GM12878 (cell line): ENCODE measurements at regions not wholly inside any gene's neighbourhood (a gene's known extent, or its start where the extent isn't known, plus 50 kb on each side); places are given as distances from the start of the nearest gene placed in this dataset.

Experiments used
- ATAC-seq: fragments of 200-7000 bp; cut with Tn5 transposase; 3 replicates; pipeline ENCODE4 v1.9.1; 2020; ENCODE audit warnings: mild to moderate bottlenecking, moderate library complexity
- BruUV-seq: library from RNA; stranded (reverse); fragments of 400-500 nt; replicated peaks from 2 replicates; lab custom pipeline; 2021; lab: Mats Ljungman, UMichigan
- CTCF ChIA-PET: fragments of 300-600 bp; sonication (Branson Sonifier 250); formaldehyde crosslinking; extraction: SDS; loops from one replicate; lab custom pipeline; 2021; ENCODE audit warnings: inconsistent platforms; lab: Yijun Ruan, JAX
- POLR2A ChIA-PET: fragments of 350-600 bp; formaldehyde crosslinking; extraction: SDS; loops from one replicate; lab custom pipeline; 2021; ENCODE audit warnings: inconsistent platforms; lab: Charles Lee
- RAD21 ChIA-PET: fragments of 300-600 bp; sonication (Branson Sonifier 250); formaldehyde crosslinking; loops from one replicate; lab custom pipeline; 2023; ENCODE audit warnings: antibody characterized with exemption; ENCODE audit not compliant: unreplicated experiment; lab: Charles Lee
- SMC1A ChIA-PET: fragments of 300-600 bp; sonication (Branson Sonifier 250); formaldehyde crosslinking; loops from one replicate; lab custom pipeline; 2023; ENCODE audit not compliant: unreplicated experiment, uncharacterized antibody; lab: Charles Lee
- DNase-seq: peaks from one replicate; pipeline ENCODE4 v3.0.0-alpha.2; 2011; ENCODE audit warnings: low read depth, low spot score
- FAIRE-seq: peaks from 3 replicates; lab custom pipeline; 2011; peaks lifted over from hg19 to GRCh38; lab: Jason Lieb, UNC
- H2AFZ ChIP-seq: 2 replicates; pipeline ENCODE4 v1.6.0; 2011; ENCODE audit warnings: low read depth, low read length, control low read depth; ENCODE audit not compliant: control insufficient read depth
- H3K27ac ChIP-seq: 2 replicates; pipeline ENCODE4 v1.5.1; 2011; ENCODE audit warnings: control low read depth; ENCODE audit not compliant: control insufficient read depth, insufficient read depth
- H3K27me3 ChIP-seq, 2 experiments: replicated peaks in 1 of 2; 2 replicates each; pipeline versions ENCODE4 v1.6.0 to v1.6.1; 2011; ENCODE audit warnings: low read length in 1 of 2; ENCODE audit not compliant: control insufficient read depth in 2 of 2, insufficient read depth in 2 of 2
- H3K36me3 ChIP-seq, 2 experiments: 2 replicates each; pipeline ENCODE4 v1.5.1; 2011; ENCODE audit warnings: low read length in 1 of 2; ENCODE audit not compliant: control insufficient read depth in 2 of 2, insufficient read depth in 2 of 2
- H3K4me1 ChIP-seq: 2 replicates; pipeline ENCODE4 v1.6.1; 2011; ENCODE audit warnings: mild to moderate bottlenecking, low read length, moderate library complexity, mixed read lengths; ENCODE audit not compliant: control insufficient read depth, insufficient read depth
- H3K4me2 ChIP-seq: 2 replicates; pipeline ENCODE4 v1.6.0; 2011; ENCODE audit warnings: control low read depth; ENCODE audit not compliant: control insufficient read depth, insufficient read depth
- H3K4me3 ChIP-seq: fragments of 200-600 bp; sonication (generic); 2 replicates; pipeline ENCODE4 v1.5.1; 2016
- H3K79me2 ChIP-seq: 2 replicates; pipeline ENCODE4 v1.6.0; 2011; ENCODE audit warnings: low read length; ENCODE audit not compliant: control insufficient read depth, insufficient read depth
- H3K9ac ChIP-seq: 2 replicates; pipeline ENCODE4 v1.8.0; 2011; ENCODE audit warnings: low read length, control low read depth, mixed read lengths; ENCODE audit not compliant: control insufficient read depth, insufficient read depth
- H3K9me3 ChIP-seq: replicated peaks from 3 replicates; pipeline ENCODE4 v1.5.1; 2011; ENCODE audit warnings: mild to moderate bottlenecking, low read length; ENCODE audit not compliant: control insufficient read depth, insufficient read depth
- H4K20me1 ChIP-seq: 2 replicates; pipeline ENCODE4 v1.6.0; 2011; ENCODE audit not compliant: control insufficient read depth, insufficient read depth
- BRCA1 ChIP-seq: IDR thresholded peaks from 2 replicates; pipeline ENCODE4 v1.6.1; 2011; ENCODE audit warnings: low read depth, low read length, improper control_type of control experiment
- DPF2 ChIP-seq: fragments of 450-650 bp; IDR thresholded peaks from 2 replicates; pipeline ENCODE4 v1.6.1; 2017; ENCODE audit warnings: mild to moderate bottlenecking
- HDAC6 ChIP-seq: fragments of 200-600 bp; sonication (generic); IDR thresholded peaks from one replicate; pipeline ENCODE4 v1.8.0; 2017; ENCODE audit warnings: antibody characterized with exemption; ENCODE audit not compliant: unreplicated experiment
- HDGF ChIP-seq: fragments of 450-650 bp; IDR thresholded peaks from 2 replicates; pipeline ENCODE4 v1.6.1; 2016; ENCODE audit warnings: antibody characterized with exemption
- JUND ChIP-seq: IDR thresholded peaks from 2 replicates; pipeline ENCODE4 v1.6.1; 2012; ENCODE audit warnings: low read depth, mild to moderate bottlenecking, low read length, improper control_type of control experiment, moderate library complexity
- MEF2A ChIP-seq: IDR thresholded peaks from 2 replicates; pipeline ENCODE4 v1.6.1; 2011; ENCODE audit warnings: low read depth, mild to moderate bottlenecking, low read length, moderate library complexity; ENCODE audit not compliant: insufficient read depth
- POU2F2 ChIP-seq: IDR thresholded peaks from 3 replicates; pipeline ENCODE4 v1.6.1; 2011; ENCODE audit warnings: low read depth, mild to moderate bottlenecking, low read length, borderline replicate concordance
- RAD51 ChIP-seq: fragments of 450-650 bp; IDR thresholded peaks from 2 replicates; pipeline ENCODE4 v1.6.1; 2016; ENCODE audit warnings: moderate library complexity, mild to moderate bottlenecking, inconsistent platforms
- TARDBP ChIP-seq: IDR thresholded peaks from 2 replicates; pipeline ENCODE4 v1.6.1; 2016; ENCODE audit warnings: borderline replicate concordance
- TCF7 ChIP-seq: IDR thresholded peaks from 2 replicates; pipeline ENCODE4 v1.6.1; 2014; ENCODE audit warnings: antibody characterized with exemption, borderline replicate concordance
- ZNF274 ChIP-seq: IDR thresholded peaks from one replicate; pipeline ENCODE4 v1.8.0; 2011; ENCODE audit not compliant: insufficient read length, insufficient read depth
- ZZZ3 ChIP-seq: IDR thresholded peaks from 2 replicates; pipeline ENCODE4 v1.6.1; 2011; ENCODE audit warnings: low read depth; ENCODE audit not compliant: control insufficient read depth, insufficient read length
- WGBS: methylation state at CpG from one replicate; pipeline ENCODE4 v1.1.6; 2016; ENCODE audit warnings: low lambda C conversion rate; ENCODE audit not compliant: insufficient replicate concordance, insufficient coverage; ENCODE audit errors: missing lambda C conversion rate; 5-methylcytosine and 5-hydroxymethylcytosine counted together
- in situ Hi-C: fragments of 300-500 bp; cut with MboI; formaldehyde crosslinking; loops from 9 replicates; pipeline ENCODE4 v1.14.3; 2018; ENCODE audit warnings: mixed read lengths
- intact Hi-C: fragments of 100-400 bp; cut with micrococcal nuclease; formaldehyde crosslinking; loops from one replicate; pipeline ENCODE4 v1.14.2; 2022; ENCODE audit not compliant: unreplicated experiment
- TF ChIP-seq, protein P1 (sequence below): fragments of 450-650 bp; IDR thresholded peaks from 2 replicates; pipeline ENCODE4 v1.6.1; 2016; ENCODE audit warnings: mild to moderate bottlenecking

DNA sequence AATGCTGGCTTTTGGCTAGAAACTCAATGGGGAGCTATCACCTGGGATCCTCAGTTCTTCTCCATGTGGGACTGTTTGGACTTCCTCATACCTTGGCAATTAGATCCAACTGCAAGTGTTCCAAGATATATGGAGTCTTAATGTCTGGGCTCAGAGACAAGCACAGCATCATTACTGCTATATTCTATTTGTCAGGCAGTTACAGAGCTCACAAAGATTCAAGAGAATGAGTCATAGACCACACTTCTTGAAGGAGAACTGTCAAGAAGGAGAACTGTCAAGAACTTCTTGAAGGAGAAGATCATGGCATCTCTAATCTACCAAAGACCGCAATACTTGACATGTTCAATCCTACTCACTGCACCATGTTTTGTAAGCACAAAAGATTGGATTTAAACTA lies 106.8 kb upstream of the NREP start:
- TF ChIP-seq POU2F2 = no peak
- TF ChIP-seq, protein P1, sequence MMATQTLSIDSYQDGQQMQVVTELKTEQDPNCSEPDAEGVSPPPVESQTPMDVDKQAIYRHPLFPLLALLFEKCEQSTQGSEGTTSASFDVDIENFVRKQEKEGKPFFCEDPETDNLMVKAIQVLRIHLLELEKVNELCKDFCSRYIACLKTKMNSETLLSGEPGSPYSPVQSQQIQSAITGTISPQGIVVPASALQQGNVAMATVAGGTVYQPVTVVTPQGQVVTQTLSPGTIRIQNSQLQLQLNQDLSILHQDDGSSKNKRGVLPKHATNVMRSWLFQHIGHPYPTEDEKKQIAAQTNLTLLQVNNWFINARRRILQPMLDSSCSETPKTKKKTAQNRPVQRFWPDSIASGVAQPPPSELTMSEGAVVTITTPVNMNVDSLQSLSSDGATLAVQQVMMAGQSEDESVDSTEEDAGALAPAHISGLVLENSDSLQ = no peak
- TF ChIP-seq RAD51 = no peak
- TF ChIP-seq TARDBP = no peak
- no peak for TF ChIP-seq BRCA1
- no peak for TF ChIP-seq MEF2A
- TF ChIP-seq HDAC6 = no peak
- TF ChIP-seq HDGF = no peak
- TF ChIP-seq TCF7 = no peak
- no peak for TF ChIP-seq JUND
- no peak for TF ChIP-seq ZZZ3
- no peak for TF ChIP-seq DPF2
- TF ChIP-seq ZNF274 = no peak
- Histone ChIP-seq H2AFZ (no peak overlapping the region), H4K20me1 (no peaks in the 10 kb centered on the region), H3K9ac (no peak overlapping the region), H3K79me2 (no peaks in the 10 kb centered on the region), H3K9me3 (no peaks in the 10 kb centered on the region), H3K27me3 (no peaks in the 10 kb centered on the region; a peak in 1 of 4 replicates), H3K4me2 (no peak overlapping the region), H3K4me1 (no peaks in the 10 kb centered on the region), H3K36me3 (no peaks in the 10 kb centered on the region), H3K27ac (no peak overlapping the region), H3K4me3 (no peak overlapping the region)
- 94% methylated on average over 1 of the region's 1 CpG for WGBS
- ChIA-PET CTCF (interaction anchor here (1.0 kb wide), 1 partner anchor 92 kb away, joined by 3 read pairs; no protein-coding TSS in a partner anchor), SMC1A (interaction anchor here (0.6 kb wide), 1 partner anchor 192 kb away, joined by 3 read pairs; no protein-coding TSS in a partner anchor), RAD21 (no interaction called here), POLR2A (no interaction called here)
- FAIRE-seq (no peak), DNase-seq (no peak), ATAC-seq (no peak)
- no TSS peak for BruUV-seq
- in situ Hi-C loops (no loop called here), intact Hi-C loops (no loop called here)
